SJCRH30 (cell line): ENCODE measurements at regions not wholly inside any gene's neighbourhood (a gene's known extent, or its start where the extent isn't known, plus 50 kb on each side); places are given as distances from the start of the nearest gene placed in this dataset.
A peak's percentile ranks its signal among the peaks of the same experiment; 100 is the strongest.

ENCODE experiments used
- DNase-seq, 2 experiments: peaks; one replicate each; pipeline ENCODE4 v3.0.0-alpha.2; 2015 to 2020
- H3K27ac ChIP-seq: fragments of 250-450 bp; sonication (Bioruptor Pico); 2 replicates; pipeline ENCODE4 v1.5.1; 2020; ENCODE audit warnings: mild to moderate bottlenecking, moderate library complexity
- H3K27me3 ChIP-seq: fragments of 250-450 bp; sonication (Bioruptor Pico); 2 replicates; pipeline ENCODE4 v1.5.1; 2020; ENCODE audit warnings: mild to moderate bottlenecking, moderate library complexity
- H3K36me3 ChIP-seq: fragments of 250-450 bp; sonication (Bioruptor Pico); 2 replicates; pipeline ENCODE4 v1.5.1; 2020; ENCODE audit warnings: mild to moderate bottlenecking, moderate library complexity
- H3K4me1 ChIP-seq: fragments of 250-450 bp; sonication (Bioruptor Pico); 2 replicates; pipeline ENCODE4 v1.5.1; 2020; ENCODE audit warnings: mild to moderate bottlenecking, moderate library complexity
- H3K4me3 ChIP-seq: fragments of 250-450 bp; sonication (Bioruptor Pico); 2 replicates; pipeline ENCODE4 v1.5.1; 2020; ENCODE audit warnings: mild to moderate bottlenecking, moderate library complexity
- H3K9me3 ChIP-seq: fragments of 250-450 bp; sonication (Bioruptor Pico); replicated peaks from 2 replicates; pipeline ENCODE4 v1.5.1; 2020; ENCODE audit warnings: mild to moderate bottlenecking, moderate library complexity

DNA sequence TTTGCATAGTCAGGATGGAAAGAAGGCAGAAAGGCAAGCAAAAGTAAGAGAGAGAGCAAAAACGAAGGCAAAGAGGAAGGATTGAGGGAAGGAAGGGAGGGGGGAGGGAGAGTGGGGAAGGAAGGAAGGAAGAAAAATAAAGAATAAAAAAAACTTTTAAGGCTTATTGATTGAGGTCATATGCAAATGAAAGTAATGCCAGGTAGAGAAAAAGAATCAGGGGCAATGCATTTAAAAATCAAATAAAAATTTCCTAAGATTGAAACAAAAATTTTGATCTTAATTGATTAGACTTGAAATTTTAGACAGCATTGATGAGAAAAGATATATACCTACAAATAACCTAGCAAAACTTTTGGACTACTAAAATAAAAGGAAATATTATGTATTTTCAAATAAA is 153.9 kb upstream of the KIF2B start:
- Histone ChIP-seq H3K4me1 (no peaks in the 10 kb centered on the region), H3K9me3 (no peaks in the 10 kb centered on the region), H3K27me3 (no peaks in the 10 kb centered on the region), H3K36me3 (no peaks in the 10 kb centered on the region), H3K27ac (no peak overlapping the region), H3K4me3 (no peak overlapping the region)
- DNase-seq: no peak

DNA sequence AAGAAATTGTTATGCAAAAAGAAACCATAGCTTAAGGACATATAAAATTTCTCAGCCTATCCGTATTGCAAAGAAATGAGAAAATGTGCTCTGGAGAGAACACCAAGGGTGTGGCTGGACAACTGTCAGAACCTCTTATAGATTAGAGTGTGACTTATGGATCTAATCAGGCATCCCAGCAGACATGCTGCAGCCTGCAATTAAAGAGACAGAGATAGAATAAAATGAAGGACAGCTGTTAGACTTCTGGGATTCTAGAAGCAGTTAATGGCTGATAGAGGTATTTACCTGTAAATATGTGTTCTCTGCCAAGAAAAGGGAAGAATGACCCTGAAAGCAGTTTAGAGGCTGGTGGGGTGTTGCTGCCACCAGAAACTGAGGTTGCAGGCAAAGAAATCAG is 160.1 kb upstream of the KIF2B start:
- Histone ChIP-seq H3K27me3 (no peaks in the 10 kb centered on the region), H3K4me3 (no peak overlapping the region), H3K9me3 (no peaks in the 10 kb centered on the region), H3K4me1 (no peaks in the 10 kb centered on the region), H3K36me3 (no peaks in the 10 kb centered on the region), H3K27ac (no peak overlapping the region)
- DNase-seq: no peak

DNA sequence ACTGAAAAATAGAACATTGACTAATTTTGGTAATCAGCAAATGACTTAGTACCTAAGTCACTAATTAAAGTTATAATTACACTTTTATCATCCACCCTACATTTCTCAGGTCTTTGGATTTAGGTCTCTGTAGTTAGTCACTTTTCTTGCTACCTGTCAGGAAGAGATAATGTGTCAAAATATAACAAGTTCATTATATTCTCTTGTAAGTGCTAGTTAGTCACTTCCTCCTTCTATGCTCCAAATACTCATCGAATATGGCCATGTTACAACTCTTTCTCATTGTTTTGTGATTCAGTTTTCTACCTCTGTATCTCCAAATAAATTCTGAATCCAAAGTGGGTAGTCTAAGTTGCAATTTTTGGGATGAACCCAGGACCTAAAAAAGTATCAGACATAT is 163.5 kb upstream of the KIF2B start:
- no peak overlapping the region for H3K27ac ChIP-seq
- H3K9me3 ChIP-seq: no peaks in the 10 kb centered on the region
- no peaks in the 10 kb centered on the region for H3K27me3 ChIP-seq
- no peak overlapping the region for H3K4me3 ChIP-seq
- DNase-seq: no peak
- no peaks in the 10 kb centered on the region for H3K4me1 ChIP-seq
- H3K36me3 ChIP-seq: no peaks in the 10 kb centered on the region

DNA sequence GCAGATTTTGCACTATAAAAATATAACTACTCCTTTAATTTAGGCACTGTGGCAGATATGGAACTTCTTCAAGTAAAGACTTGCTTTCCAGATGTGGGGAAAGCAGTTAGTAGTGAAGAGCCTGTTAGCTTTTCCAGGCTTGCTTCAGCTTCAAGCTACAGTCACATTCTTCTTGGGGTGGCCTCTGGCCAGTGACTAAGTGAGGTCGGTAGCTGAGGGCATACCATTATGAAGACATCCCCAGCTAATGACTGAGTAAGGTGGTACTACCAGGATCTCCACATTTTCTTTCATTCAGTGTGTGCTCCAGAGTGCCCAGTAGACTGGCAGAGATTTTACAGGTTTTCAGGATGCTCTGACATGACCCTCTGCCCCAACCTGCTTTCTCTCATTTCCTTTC is 167.1 kb upstream of the KIF2B start:
- DNase-seq: no peak
- Histone ChIP-seq H3K4me1 (no peaks in the 10 kb centered on the region), H3K36me3 (no peaks in the 10 kb centered on the region), H3K9me3 (no peaks in the 10 kb centered on the region), H3K27ac (no peak overlapping the region), H3K4me3 (no peak overlapping the region), H3K27me3 (no peaks in the 10 kb centered on the region)

DNA sequence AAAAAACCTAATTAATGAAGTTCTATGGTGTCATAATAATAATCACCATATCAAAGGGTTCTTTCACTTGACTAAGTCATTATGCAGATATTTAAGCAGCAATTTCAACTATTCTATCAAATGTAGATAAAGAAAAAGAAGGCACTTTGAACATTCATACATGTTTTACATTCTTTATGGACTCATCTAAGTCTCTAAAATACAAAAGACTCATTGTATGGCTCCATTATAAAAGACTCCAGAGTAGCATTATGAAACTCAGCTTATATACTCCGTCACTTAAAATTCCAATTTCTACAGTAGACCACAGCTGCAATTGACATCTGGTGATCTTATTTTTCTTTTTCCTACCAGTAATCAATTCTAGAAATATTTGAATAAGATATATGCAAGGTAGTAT is 173.5 kb upstream of the KIF2B start:
- no peak overlapping the region for H3K4me3 ChIP-seq
- no peak for DNase-seq
- H3K9me3 ChIP-seq: no peaks in the 10 kb centered on the region
- H3K36me3 ChIP-seq: no peaks in the 10 kb centered on the region
- H3K27me3 ChIP-seq: no peaks in the 10 kb centered on the region
- H3K27ac ChIP-seq: no peak overlapping the region
- no peaks in the 10 kb centered on the region for H3K4me1 ChIP-seq

DNA sequence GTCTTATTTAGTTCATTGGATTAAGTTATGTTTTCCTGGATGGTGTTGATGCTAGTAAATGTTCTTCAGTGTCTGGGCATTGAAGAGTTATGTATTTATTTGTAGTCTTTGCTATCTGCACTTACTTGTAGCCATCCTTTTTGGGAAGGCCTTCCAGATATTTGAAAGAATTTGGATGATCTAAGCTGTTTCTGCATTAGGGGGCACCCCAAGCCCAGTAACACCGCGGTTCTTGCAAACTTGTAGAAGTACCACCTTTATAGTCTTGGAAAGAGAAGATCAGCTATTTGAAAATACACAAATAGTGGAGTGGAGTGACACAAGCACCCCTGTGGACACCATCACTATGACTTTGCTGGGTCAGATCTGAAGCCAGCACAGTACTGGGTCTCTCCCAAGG is 175.9 kb upstream of the KIF2B start:
- H3K27ac ChIP-seq: no peak overlapping the region
- no peaks in the 10 kb centered on the region for H3K4me1 ChIP-seq
- no peak overlapping the region for H3K4me3 ChIP-seq
- no peaks in the 10 kb centered on the region for H3K9me3 ChIP-seq
- no peaks in the 10 kb centered on the region for H3K27me3 ChIP-seq
- no peaks in the 10 kb centered on the region for H3K36me3 ChIP-seq
- no peak for DNase-seq

DNA sequence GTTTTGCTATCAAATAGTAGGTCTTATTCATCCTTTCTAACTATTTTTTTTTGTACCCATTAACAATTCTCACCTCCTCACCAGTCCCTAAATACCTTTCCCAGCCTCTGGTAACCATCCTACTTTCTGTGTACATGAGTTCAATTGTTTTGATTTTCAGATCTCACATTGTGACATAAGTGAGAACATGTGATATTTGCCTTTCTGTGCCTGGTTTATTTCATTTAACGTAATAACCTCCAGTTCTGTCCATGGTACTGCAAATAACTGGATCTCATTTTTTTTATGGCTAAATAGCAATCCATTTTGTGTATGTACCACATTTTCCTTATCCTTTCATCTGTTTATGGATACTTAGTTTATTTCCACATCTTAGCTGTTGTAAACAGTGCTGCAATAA is 181.9 kb upstream of the KIF2B start:
- H3K27me3 ChIP-seq: no peaks in the 10 kb centered on the region
- no peaks in the 10 kb centered on the region for H3K36me3 ChIP-seq
- no peak overlapping the region for H3K4me3 ChIP-seq
- no peaks in the 10 kb centered on the region for H3K9me3 ChIP-seq
- no peaks in the 10 kb centered on the region for H3K4me1 ChIP-seq
- H3K27ac ChIP-seq: no peak overlapping the region
- no peak for DNase-seq

DNA sequence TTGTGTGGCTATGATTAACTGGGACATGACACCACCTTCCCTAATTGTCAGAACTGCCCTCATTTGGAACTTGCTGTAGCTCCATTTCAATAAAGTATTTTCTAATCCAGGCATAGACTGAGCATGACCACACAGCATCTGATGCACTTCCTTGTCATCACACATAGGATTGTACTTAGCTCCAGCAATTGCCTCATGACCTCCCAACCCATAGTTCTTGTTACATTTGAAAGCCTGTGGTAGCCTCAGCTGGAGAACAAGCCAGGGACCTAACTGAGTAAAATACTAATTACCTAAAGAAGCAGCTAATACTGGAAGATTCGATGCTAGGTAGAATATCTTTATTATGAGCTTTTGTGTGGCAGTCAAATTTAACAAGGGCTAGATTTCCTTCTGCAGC is 187.3 kb upstream of the KIF2B start:
- Histone ChIP-seq H3K4me3 (no peak overlapping the region), H3K36me3 (no peaks in the 10 kb centered on the region)
- DNase-seq: no peak

DNA sequence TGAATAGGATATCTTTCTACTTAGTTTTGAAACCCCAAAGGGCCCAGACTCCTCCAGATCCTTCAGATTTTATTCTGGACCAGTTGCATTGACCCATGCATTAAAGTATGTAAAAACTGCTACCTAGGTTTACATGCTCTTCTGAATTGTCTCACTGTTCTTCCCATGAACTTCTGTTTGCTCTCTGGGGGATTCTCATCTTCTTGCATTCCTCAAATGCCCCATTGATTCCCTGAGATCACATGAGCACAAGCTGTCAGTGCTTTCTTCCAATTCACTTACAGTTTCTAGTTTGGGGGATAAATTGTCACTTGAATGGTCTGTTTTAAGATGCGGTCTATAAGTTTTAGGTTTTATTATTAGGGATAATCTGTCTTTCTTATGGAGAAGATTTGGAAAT is 188.9 kb upstream of the KIF2B start:
- H3K9me3 ChIP-seq: no peaks in the 10 kb centered on the region
- H3K4me3 ChIP-seq: no peak overlapping the region
- H3K36me3 ChIP-seq: no peaks in the 10 kb centered on the region
- no peak for DNase-seq
- H3K4me1 ChIP-seq: no peaks in the 10 kb centered on the region
- no peak overlapping the region for H3K27ac ChIP-seq
- H3K27me3 ChIP-seq: no peaks in the 10 kb centered on the region

More for the DNA sequence above, 187.3 kb upstream of the KIF2B start:
- Histone ChIP-seq H3K9me3 (no peaks in the 10 kb centered on the region), H3K4me1 (no peaks in the 10 kb centered on the region), H3K27me3 (no peaks in the 10 kb centered on the region), H3K27ac (no peak overlapping the region)

DNA sequence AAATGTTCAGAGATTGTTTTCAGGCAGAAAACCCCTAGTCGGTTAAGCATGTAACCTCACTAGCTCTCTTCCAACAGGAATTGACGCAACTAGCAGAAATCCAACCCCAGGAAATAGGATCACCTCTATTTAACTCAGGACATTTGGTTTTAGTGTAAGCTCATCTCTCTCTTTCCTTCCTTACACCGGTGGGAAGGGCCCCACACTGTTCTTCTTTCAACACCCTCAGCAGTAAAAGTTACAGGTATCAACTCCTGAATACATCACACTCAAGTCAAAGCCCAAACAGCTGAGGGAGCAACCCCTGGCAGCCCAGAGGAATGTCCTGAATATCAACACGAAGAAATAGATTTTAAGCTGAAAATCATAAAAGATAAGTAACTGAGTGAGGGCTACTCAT is 191.2 kb upstream of the KIF2B start:
- H3K27ac ChIP-seq: no peak overlapping the region
- no peak overlapping the region for H3K4me3 ChIP-seq
- H3K27me3 ChIP-seq: no peaks in the 10 kb centered on the region
- no peaks in the 10 kb centered on the region for H3K36me3 ChIP-seq
- H3K9me3 ChIP-seq: no peaks in the 10 kb centered on the region
- no peak for DNase-seq
- peaks cover 4% of the 10 kb centered on the region; the same call in 1 of the 2 replicates for H3K4me1 ChIP-seq

DNA sequence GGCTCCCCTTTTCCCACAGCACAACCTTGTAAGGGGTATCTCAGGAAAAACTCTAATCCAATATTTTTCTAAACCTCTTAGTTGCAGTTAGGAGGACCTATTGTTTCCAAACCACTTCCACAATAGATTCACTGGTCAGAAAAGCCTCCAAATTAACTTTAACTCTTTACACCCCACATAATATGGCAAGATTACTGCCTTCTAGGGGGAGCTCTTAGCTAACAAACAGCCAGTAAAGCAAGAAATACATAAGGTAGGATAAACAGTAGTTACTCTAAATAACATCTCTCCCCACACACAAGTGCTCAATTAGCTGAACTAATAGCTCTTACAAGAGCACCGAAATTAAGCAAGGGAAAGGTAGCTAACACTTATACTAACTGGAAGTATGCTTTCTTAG is 192.1 kb upstream of the KIF2B start:
- Histone ChIP-seq H3K27ac (no peak overlapping the region), H3K36me3 (no peaks in the 10 kb centered on the region), H3K4me3 (no peak overlapping the region), H3K27me3 (no peaks in the 10 kb centered on the region), H3K4me1 (peaks cover 4% of the 10 kb centered on the region; the same call in 1 of the 2 replicates), H3K9me3 (no peaks in the 10 kb centered on the region)
- no peak for DNase-seq

DNA sequence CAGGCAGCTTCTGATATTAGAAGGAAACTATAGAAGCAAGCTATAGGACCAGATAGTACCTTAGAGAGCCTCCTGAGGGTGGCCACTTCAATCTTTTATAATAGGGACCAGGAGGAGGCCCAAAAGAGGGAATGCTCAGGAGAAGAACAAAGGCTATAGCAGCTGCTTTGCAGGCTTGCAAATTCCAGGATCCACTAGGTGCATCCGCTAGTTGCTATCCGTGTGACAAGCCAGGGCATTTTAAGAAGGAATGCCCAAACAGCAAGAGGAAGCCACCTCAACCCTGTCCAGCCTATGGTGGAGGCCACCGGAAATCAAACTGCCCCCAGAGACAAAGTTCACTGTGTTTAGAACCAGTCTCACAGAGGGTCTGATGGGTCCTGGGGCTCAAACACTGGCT is 192.6 kb upstream of the KIF2B start:
- Histone ChIP-seq H3K36me3 (no peaks in the 10 kb centered on the region), H3K4me1 (peaks cover 4% of the 10 kb centered on the region; the same call in 1 of the 2 replicates)
- no peak for DNase-seq

DNA sequence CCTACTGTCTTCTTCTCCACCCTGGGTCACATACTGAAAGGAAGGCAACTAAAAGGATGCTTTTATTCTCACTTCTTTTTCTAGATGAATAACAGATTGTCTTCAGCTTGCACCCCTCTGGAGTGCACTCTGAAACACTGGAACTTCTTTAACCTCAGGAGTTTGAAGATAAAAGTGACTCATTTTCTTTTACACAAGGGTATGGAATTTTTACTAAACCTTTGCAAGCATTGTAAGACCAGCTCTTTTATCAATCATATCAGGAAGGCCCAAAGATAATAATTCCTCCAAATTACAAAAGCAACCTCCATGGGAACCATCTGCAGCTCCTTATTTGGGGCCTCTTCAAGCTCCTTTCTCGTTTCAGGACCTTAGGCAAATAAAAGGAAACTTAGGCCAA is 193.5 kb upstream of the KIF2B start:
- no peaks in the 10 kb centered on the region for H3K9me3 ChIP-seq
- H3K4me1 ChIP-seq: peaks cover 4% of the 10 kb centered on the region; the same call in 1 of the 2 replicates
- no peaks in the 10 kb centered on the region for H3K36me3 ChIP-seq
- no peaks in the 10 kb centered on the region for H3K27me3 ChIP-seq
- no peak overlapping the region for H3K4me3 ChIP-seq
- no peak for DNase-seq
- H3K27ac ChIP-seq: no peak overlapping the region

More for the DNA sequence above, 192.6 kb upstream of the KIF2B start:
- Histone ChIP-seq H3K27ac (no peak overlapping the region), H3K9me3 (no peaks in the 10 kb centered on the region), H3K27me3 (no peaks in the 10 kb centered on the region), H3K4me3 (no peak overlapping the region)

DNA sequence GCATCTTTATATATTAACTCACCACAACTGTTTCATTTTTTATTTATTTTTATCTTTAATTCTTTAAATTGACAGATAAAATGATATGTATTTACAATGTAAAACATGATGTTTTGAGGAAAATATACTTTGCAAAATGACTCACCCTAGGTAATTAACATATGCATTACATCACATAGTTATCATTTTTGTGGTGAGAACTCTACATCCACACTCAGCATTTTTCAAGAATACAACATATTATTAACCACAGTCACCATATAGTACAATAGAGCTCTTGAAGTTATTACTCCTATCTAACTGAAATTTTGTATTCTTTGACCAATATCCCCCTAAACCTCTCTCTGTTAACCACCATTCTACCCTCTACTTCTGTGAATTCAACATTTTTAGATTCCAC is 194.7 kb upstream of the KIF2B start:
- Histone ChIP-seq H3K4me1 (peaks cover 4% of the 10 kb centered on the region; the same call in 1 of the 2 replicates), H3K27ac (peak overlapping the region; percentile 15), H3K36me3 (no peaks in the 10 kb centered on the region), H3K4me3 (no peak overlapping the region), H3K9me3 (no peaks in the 10 kb centered on the region), H3K27me3 (no peaks in the 10 kb centered on the region)
- peak in 1 of 2 experiments; percentile 6 for DNase-seq

DNA sequence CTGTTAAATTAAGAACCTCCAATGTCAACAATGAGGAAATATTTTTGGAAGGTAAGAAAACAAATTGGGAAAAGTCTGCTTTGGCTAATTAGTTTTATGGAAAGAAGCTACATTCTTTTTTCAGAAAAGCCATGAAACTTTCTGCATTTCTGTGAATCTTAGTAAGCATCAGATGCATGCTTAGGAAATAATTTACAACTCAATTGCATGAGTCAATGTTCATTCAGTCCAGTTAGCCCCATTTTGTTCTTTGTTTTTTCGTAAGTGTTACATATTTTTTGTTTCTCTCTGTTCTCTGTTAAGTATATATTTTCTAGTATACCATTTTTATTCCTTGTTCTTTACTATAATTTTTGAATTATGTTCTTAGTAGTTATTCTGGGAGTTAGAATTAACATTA is 195.2 kb upstream of the KIF2B start:
- Histone ChIP-seq H3K36me3 (no peaks in the 10 kb centered on the region), H3K4me1 (peaks cover 4% of the 10 kb centered on the region; the same call in 1 of the 2 replicates), H3K4me3 (no peak overlapping the region), H3K9me3 (no peaks in the 10 kb centered on the region), H3K27me3 (no peaks in the 10 kb centered on the region), H3K27ac (peak overlapping the region; percentile 15)
- DNase-seq: no peak

DNA sequence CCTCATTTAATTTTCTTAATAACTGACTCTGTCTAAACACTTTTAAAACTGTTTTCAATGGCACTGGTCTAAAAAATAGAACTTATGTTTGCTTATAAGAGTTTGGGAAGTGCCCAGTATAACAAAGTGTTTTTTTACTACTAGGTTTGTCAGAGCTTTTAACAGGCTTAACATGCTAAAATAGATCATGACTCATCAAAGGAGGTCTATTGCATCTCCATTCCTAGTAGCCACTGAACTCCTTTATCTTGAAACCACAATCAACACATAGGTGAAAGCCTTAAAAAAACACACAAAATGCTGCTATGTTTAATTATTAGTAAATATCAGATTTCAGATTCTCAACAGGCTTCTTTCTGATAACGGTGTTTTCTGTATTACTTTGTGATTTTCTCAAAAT is 196.4 kb upstream of the KIF2B start:
- no peak overlapping the region for H3K4me3 ChIP-seq
- DNase-seq: peak in 1 of 2 experiments; percentile 9
- no peaks in the 10 kb centered on the region for H3K27me3 ChIP-seq
- no peak overlapping the region for H3K27ac ChIP-seq
- no peaks in the 10 kb centered on the region for H3K9me3 ChIP-seq
- no peaks in the 10 kb centered on the region for H3K36me3 ChIP-seq
- peaks cover 4% of the 10 kb centered on the region; the same call in 1 of the 2 replicates for H3K4me1 ChIP-seq

DNA sequence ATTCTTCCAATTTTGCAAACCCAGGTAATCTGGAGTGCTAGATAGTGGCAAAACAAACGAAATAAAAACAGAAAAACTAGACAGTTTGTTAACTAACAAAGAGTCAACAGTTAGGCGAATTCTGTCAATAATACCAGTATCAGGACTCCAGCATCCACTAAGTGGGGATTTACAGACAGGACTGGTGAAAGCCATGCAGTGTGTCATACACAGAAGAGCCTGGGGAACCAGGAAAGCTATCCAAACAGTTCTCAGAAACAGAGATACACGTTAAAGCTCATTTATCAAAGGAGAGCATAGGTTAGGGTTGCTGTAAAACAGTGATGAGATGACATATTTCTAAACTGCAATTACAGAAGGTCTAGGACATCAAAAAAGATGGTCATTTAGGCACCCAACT is 203.7 kb upstream of the KIF2B start:
- no peak overlapping the region for H3K4me3 ChIP-seq

More for the DNA sequence above, 203.7 kb upstream of the KIF2B start:
- Histone ChIP-seq H3K9me3 (no peaks in the 10 kb centered on the region), H3K27ac (no peak overlapping the region), H3K36me3 (no peaks in the 10 kb centered on the region), H3K4me1 (no peaks in the 10 kb centered on the region), H3K27me3 (no peaks in the 10 kb centered on the region)
- DNase-seq: no peak
